Panc1 (cell line): ENCODE measurements at regions not wholly inside any gene's neighbourhood (a gene's known extent, or its start where the extent isn't known, plus 50 kb on each side); places are given as distances from the start of the nearest gene placed in this dataset.
A peak's percentile ranks its signal among the peaks of the same experiment; 100 is the strongest.

ENCODE experiments used
- ATAC-seq: fragments of 200-7000 bp; cut with Tn5 transposase; 2 replicates; pipeline ENCODE4 v1.9.1; 2020; ENCODE audit warnings: mild to moderate bottlenecking, moderate library complexity
- BruUV-seq: library from RNA; stranded (reverse); fragments of 400-500 nt; replicated peaks from 2 replicates; lab custom pipeline; 2021; lab: Mats Ljungman, UMichigan
- CTCF ChIA-PET: fragments of 300-600 bp; sonication (Branson Sonifier 250); formaldehyde crosslinking; loops from one replicate; lab custom pipeline; 2022; ENCODE audit warnings: antibody characterized with exemption; lab: Charles Lee
- POLR2A ChIA-PET: fragments of 300-600 bp; sonication (Branson Sonifier 250); formaldehyde crosslinking; loops from one replicate; lab custom pipeline; 2022; ENCODE audit warnings: antibody characterized with exemption; lab: Charles Lee
- DNase-seq: peaks from one replicate; pipeline ENCODE4 v3.0.0-alpha.2; 2010; ENCODE audit warnings: low read depth, low spot score
- H3K27ac ChIP-seq: 2 replicates; pipeline ENCODE4 v1.5.1; 2011; ENCODE audit warnings: mild to moderate bottlenecking, low read length, inconsistent platforms
- H3K27me3 ChIP-seq: fragments of 200-500 bp; sonication (Bioruptor generic); 2 replicates; pipeline ENCODE4 v1.6.0; 2014; ENCODE audit warnings: low read length, inconsistent platforms; ENCODE audit not compliant: control insufficient read depth, insufficient read depth
- H3K36me3 ChIP-seq: fragments of 200-500 bp; sonication (Bioruptor generic); 2 replicates; pipeline ENCODE4 v1.5.1; 2014; ENCODE audit warnings: inconsistent platforms, mild to moderate bottlenecking, low read length, moderate library complexity; ENCODE audit not compliant: control insufficient read depth, insufficient read depth
- H3K4me1 ChIP-seq: 2 replicates; pipeline ENCODE4 v1.5.1; 2011; ENCODE audit warnings: inconsistent platforms, mild to moderate bottlenecking, low read length, moderate library complexity; ENCODE audit not compliant: control insufficient read depth, insufficient read depth
- H3K4me3 ChIP-seq, 2 experiments: 2 replicates each; pipeline ENCODE4 v1.5.1; 2011 to 2012; ENCODE audit warnings: low read depth in 2 of 2, low read length in 2 of 2, mild to moderate bottlenecking in 2 of 2, inconsistent platforms in 1 of 2, moderate library complexity in 1 of 2
- H3K9me3 ChIP-seq: fragments of 200-500 bp; sonication (Bioruptor generic); 2 replicates; pipeline ENCODE4 v1.5.1; 2014; ENCODE audit warnings: low read depth, mild to moderate bottlenecking, inconsistent platforms, low read length, moderate library complexity; ENCODE audit not compliant: control insufficient read depth, insufficient read depth
- CTCF ChIP-seq: fragments of 450-650 bp; IDR thresholded peaks from 2 replicates; pipeline ENCODE4 v1.5.1; 2017; ENCODE audit warnings: mild to moderate bottlenecking
- REST ChIP-seq, 2 experiments: IDR thresholded peaks; 2 replicates each; pipeline ENCODE4 v1.6.1; 2011 to 2012; ENCODE audit warnings: low read depth in 2 of 2, control low read depth in 1 of 2, low read length in 1 of 2, mild to moderate bottlenecking in 1 of 2, moderate library complexity in 1 of 2; ENCODE audit not compliant: insufficient read depth in 1 of 2
- SIN3A ChIP-seq: IDR thresholded peaks from 2 replicates; pipeline ENCODE4 v1.6.1; 2012; ENCODE audit warnings: low read depth, mild to moderate bottlenecking, low read length, moderate library complexity, borderline replicate concordance; ENCODE audit not compliant: insufficient read depth
- in situ Hi-C: cut with HindIII; loops from 2 replicates; pipeline ENCODE4 v1.10.0; 2016; ENCODE audit warnings: low sequenced_read_pairs, low pct_unique_long_range_greater_than_20kb
- intact Hi-C: fragments of 100-400 bp; cut with micrococcal nuclease; formaldehyde crosslinking; loops from one replicate; pipeline ENCODE4 v1.10.0; 2022; ENCODE audit not compliant: unreplicated experiment

GRCh38 chr5:6302075-6302474 lies 76.3 kb downstream of the MED10 start:
- CTCF ChIA-PET, result no interaction called here

GRCh38 chr5:6296524-6296923 lies 81.8 kb downstream of the MED10 start:
- BruUV-seq, result no TSS peak
- Histone ChIP-seq H3K27ac (no peak overlapping the region), H3K9me3 (no peaks in the 10 kb centered on the region), H3K27me3 (0 out of 2 replicates have a peak, but pooled peaks cover under 1% of the 10 kb centered on the region), H3K4me3 (no peak overlapping the region), H3K36me3 (no peaks in the 10 kb centered on the region; the same call in 1 of the 2 replicates), H3K4me1 (no peaks in the 10 kb centered on the region)
- in situ Hi-C loops, result no loop called here
- TF ChIP-seq REST (IDR thresholded peaks at IDR 0.05; ENCODE audit: insufficient read depth in 1 of 2, low read depth in 2 of 2, low read length in 1 of 2), result no peak
- TF ChIP-seq CTCF, result 0 out of 2 replicates have a peak, but pooled peaks have one; percentile 2
- no peak for ATAC-seq
- no peak for DNase-seq
- POLR2A ChIA-PET, result no interaction called here
- intact Hi-C loops, result no loop called here
- CTCF ChIA-PET, result interaction anchor here (0.6 to 1.2 kb wide), 2 partner anchors 12 to 286 kb away, joined by 3 read pairs; no protein-coding TSS in a partner anchor

More at GRCh38 chr5:6302075-6302474, 76.3 kb downstream of the MED10 start:
- in situ Hi-C loops, result no loop called here
- BruUV-seq, result no TSS peak
- TF ChIP-seq REST (IDR thresholded peaks at IDR 0.05; ENCODE audit: insufficient read depth in 1 of 2, low read depth in 2 of 2, low read length in 1 of 2) (no peak), SIN3A (no peak)
- H3K27me3 ChIP-seq, result no peaks in the 10 kb centered on the region; the same call in none of the 2 replicates
- H3K27ac ChIP-seq, result no peak overlapping the region
- H3K9me3 ChIP-seq, result no peaks in the 10 kb centered on the region
- intact Hi-C loops, result no loop called here
- DNase-seq (no peak), ATAC-seq (no peak)
- no peaks in the 10 kb centered on the region for H3K36me3 ChIP-seq
- POLR2A ChIA-PET, result interaction anchor here (0.8 kb wide), 1 partner anchor 29 kb away, joined by 3 read pairs; no protein-coding TSS in a partner anchor
- H3K4me3 ChIP-seq, result no peak overlapping the region
- H3K4me1 ChIP-seq, result no peaks in the 10 kb centered on the region
